GM13977 (cell line): ENCODE measurements at regions not wholly inside any gene's neighbourhood (a gene's known extent, or its start where the extent isn't known, plus 50 kb on each side); places are given as distances from the start of the nearest gene placed in this dataset.

Experiments
- DNase-seq: peaks from one replicate; pipeline ENCODE4 v3.0.0; 2012; ENCODE audit warnings: low spot score
- in situ Hi-C: fragments of 300-500 bp; cut with MboI; formaldehyde crosslinking; loops from one replicate; pipeline ENCODE4 v1.12.0; 2022; ENCODE audit warnings: low sequenced_read_pairs, low pct_unique_long_range_greater_than_20kb, mixed read lengths, inconsistent platforms; ENCODE audit not compliant: unreplicated experiment
- TF ChIP-seq, protein P1 (sequence below): IDR thresholded peaks from 2 replicates; pipeline ENCODE4 v1.5.1; 2012; ENCODE audit warnings: mild to moderate bottlenecking, control low read depth; ENCODE audit not compliant: insufficient read depth; ENCODE audit errors: extremely low read depth, missing control alignments

DNA sequence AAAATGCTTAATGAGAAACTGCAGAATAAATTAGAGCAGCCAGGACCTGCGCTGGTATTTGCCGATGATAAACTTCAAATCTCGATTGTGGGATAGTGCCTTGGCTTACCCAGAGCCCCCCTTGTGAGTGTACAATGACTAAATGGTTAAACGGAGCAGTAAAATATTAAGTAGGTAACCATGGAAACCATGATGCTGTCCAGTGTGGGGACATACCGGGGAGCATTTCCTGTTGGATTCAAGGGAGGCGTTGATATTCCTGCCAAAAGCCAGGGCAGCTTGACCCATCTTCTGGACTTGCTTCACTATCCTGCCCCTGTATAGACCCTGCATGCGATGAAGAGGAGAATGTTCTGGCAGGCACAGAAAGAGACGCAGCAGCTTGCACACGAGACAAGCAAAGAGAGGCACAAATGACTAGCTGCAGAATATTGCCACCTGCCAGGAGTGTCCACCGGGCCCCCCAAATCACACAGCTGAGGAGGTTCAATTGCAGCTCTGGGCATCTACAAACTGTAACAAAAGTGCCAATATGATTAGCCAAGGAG lies 255.3 kb upstream of the TSHZ3 start:
- in situ Hi-C loops: no loop called here
- no peak for DNase-seq
- TF ChIP-seq, protein P1, sequence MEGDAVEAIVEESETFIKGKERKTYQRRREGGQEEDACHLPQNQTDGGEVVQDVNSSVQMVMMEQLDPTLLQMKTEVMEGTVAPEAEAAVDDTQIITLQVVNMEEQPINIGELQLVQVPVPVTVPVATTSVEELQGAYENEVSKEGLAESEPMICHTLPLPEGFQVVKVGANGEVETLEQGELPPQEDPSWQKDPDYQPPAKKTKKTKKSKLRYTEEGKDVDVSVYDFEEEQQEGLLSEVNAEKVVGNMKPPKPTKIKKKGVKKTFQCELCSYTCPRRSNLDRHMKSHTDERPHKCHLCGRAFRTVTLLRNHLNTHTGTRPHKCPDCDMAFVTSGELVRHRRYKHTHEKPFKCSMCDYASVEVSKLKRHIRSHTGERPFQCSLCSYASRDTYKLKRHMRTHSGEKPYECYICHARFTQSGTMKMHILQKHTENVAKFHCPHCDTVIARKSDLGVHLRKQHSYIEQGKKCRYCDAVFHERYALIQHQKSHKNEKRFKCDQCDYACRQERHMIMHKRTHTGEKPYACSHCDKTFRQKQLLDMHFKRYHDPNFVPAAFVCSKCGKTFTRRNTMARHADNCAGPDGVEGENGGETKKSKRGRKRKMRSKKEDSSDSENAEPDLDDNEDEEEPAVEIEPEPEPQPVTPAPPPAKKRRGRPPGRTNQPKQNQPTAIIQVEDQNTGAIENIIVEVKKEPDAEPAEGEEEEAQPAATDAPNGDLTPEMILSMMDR: no peak

DNA sequence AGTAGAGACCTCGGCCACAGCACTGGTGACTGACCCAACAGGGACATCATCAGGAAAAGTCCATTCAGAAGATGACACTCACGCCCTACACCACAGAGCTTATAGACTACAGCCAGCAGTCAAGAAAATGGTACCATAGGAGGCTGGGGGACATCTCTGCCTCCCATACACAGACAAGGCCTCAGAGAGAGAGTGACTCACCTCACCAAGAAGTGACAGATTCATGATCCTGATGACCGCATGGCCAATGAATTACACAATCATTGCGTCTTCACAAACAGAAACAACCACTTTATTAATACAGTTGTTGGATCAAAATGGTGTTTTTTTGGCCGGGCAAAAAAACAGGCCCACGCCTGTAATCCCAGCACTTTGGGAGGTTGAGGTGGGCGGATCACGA lies 260.8 kb upstream of the TSHZ3 start:
- no peak for DNase-seq
- TF ChIP-seq, protein P1: no peak
- in situ Hi-C loops: no loop called here

DNA sequence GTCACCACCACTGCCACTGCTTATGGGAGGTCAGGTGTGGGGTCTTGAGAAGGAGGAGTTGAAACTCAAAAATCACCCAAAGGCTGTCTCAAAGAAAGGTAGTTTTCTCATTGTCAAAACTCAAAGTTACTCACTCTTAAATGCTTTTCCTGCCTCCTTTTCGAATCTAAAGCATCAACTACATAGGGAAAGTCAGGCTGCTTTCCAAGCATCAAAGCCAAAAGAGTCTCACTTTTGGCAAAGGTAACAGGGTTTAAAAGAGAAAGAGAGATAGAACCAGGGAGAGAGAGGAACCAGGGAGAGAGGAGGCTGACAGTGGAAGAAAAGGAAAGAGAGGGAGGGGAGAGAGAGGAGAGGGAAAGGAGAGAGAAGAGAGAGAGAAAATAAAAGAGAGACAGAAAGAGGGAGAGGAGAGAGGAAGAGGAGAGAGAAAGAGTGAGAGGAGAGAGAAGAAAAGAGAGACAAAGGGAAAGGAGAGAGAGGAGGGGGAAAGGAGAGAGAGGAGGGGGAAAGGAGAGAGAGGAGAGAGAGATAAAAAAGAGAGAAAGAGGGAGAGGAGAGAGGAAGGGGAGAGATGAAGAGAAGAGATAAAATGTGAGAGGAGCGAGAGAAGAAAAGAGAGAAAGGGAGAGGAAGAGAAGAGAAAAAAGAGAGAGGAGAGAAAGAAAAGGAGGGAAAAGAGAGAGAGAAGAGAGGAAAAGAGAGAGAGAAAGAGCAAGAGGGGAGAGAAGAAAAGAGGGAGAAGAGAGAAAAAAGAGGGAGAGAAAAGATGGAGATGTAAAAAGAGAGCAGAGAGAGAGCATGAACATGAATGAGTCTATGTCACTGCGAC lies 262.0 kb upstream of the TSHZ3 start:
- no peak for DNase-seq
- TF ChIP-seq, protein P1: no peak
- in situ Hi-C loops: no loop called here

DNA sequence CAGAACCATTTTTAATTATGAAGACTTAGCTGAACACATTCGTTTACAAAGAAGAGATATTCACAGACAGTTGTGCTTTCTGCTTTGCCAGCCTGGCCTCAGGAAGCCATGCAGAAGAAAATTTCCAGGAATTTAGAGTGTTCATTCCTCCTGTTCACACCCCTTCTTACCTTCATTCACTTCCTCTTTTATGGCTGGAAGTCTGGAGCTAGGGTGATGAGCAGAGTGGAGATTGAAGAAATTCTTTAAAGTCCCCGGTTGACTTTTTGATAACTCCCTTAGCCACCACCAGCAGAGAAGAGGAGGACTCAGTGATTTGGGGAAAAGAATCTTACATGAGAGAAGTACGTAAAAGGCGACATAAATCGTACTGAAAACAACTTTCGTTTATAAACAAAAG lies 263.6 kb upstream of the TSHZ3 start:
- TF ChIP-seq, protein P1: no peak
- DNase-seq: no peak
- in situ Hi-C loops: no loop called here

DNA sequence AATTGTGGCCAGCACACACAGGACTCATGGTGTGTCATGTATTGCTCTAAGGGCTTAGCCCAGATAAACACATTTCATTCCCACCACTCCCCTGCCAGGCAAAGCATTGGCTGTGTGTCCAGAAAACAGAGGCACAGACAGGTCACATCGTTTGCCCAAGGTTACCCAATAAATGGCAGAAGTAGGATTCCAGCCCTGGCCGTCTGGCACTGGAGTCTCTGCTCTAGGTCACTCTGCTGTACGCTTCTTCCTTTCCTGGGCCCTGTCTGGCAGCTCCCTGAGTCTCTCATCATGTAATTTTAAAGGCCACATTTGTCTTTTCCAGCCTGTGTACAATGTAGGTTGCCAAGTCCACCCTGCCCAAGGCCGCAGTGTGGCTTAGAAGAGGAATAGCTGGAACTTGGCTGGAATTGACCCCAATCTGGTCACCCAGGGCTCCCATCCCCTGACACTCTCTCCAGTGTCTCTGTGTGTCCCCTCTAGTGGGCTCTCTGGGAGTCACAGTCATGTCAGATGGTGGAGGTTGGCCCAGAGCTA lies 264.5 kb upstream of the TSHZ3 start:
- in situ Hi-C loops: no loop called here
- TF ChIP-seq, protein P1: no peak
- DNase-seq: no peak

DNA sequence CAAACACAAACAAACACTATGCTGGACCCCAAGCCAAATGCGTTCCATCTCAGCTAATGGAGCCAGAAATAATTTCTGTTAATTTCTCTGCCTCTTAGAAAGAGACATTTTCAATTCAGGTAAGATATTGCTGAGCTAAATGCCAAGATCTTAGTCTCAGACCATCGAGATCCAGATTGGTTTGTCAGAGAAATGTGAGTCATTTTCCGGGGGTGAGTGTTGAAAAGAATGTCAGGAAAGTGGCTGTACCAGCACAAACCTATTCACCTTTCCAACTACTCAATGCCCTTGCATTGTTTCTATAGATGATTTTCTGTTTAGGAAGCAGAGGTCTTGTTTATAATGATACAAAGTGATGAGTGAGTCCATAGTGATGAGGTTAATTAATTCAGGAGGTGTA lies 266.8 kb upstream of the TSHZ3 start:
- in situ Hi-C loops: no loop called here
- no peak for DNase-seq
- TF ChIP-seq, protein P1: no peak
